SK-N-SH (cell line): ENCODE measurements at regions not wholly inside any gene's neighbourhood (a gene's known extent, or its start where the extent isn't known, plus 50 kb on each side); places are given as distances from the start of the nearest gene placed in this dataset.

Source experiments
- CTCF ChIA-PET: fragments of 300-600, 350-600 bp; formaldehyde crosslinking; extraction: SDS; loops from one replicate; lab custom pipeline; 2021; lab: Yijun Ruan, JAX
- POLR2A ChIA-PET: fragments of 350-600 bp; sonication (Branson Sonifier 250); formaldehyde crosslinking; extraction: SDS; loops from one replicate; lab custom pipeline; 2020; ENCODE audit warnings: antibody characterized with exemption, inconsistent platforms; lab: Yijun Ruan, JAX
- DNase-seq: peaks from one replicate; pipeline ENCODE4 v3.0.0; 2012
- H2AFZ ChIP-seq: fragments of 200-600 bp; sonication (generic); 2 replicates; pipeline ENCODE4 v1.8.1; 2016; ENCODE audit warnings: antibody characterized with exemption, mild to moderate bottlenecking, low read depth
- H3F3A ChIP-seq: fragments of 200-600 bp; sonication (generic); replicated peaks from 2 replicates; pipeline ENCODE3; 2016; ENCODE audit warnings: antibody characterized with exemption, mild to moderate bottlenecking; ENCODE audit not compliant: insufficient read depth
- H3K27ac ChIP-seq, 2 experiments: fragments of 200-500 bp in 1 of 2; fragments of 200-600 bp in 1 of 2; sonication (Bioruptor generic) in 1 of 2; sonication (generic), shearing (Covaris generic) in 1 of 2; 2 replicates each; pipeline versions ENCODE4 v1.5.1 to v1.6.1; 2014 to 2016; ENCODE audit warnings: low read depth in 2 of 2, inconsistent platforms in 1 of 2, low read length in 1 of 2, mild to moderate bottlenecking in 1 of 2, mixed read lengths in 1 of 2
- H3K27me3 ChIP-seq: fragments of 200-600 bp; sonication (generic), shearing (Covaris generic); 2 replicates; pipeline ENCODE4 v1.6.1; 2016; ENCODE audit warnings: mixed run types; ENCODE audit not compliant: insufficient read depth
- H3K36me3 ChIP-seq, 2 experiments: fragments of 200-500 bp in 1 of 2; fragments of 200-600 bp in 1 of 2; sonication (Bioruptor generic) in 1 of 2; sonication (generic) in 1 of 2; replicated peaks in 1 of 2; 2 replicates each; pipeline versions ENCODE3 to v1.5.1; 2014 to 2016; ENCODE audit warnings: low read length in 1 of 2, mild to moderate bottlenecking in 1 of 2; ENCODE audit not compliant: insufficient read depth in 2 of 2, control insufficient read depth in 1 of 2
- H3K4me1 ChIP-seq, 2 experiments: fragments of 200-500 bp in 1 of 2; fragments of 200-600 bp in 1 of 2; sonication (Bioruptor generic) in 1 of 2; sonication (generic), shearing (Covaris generic) in 1 of 2; 2 replicates each; pipeline versions ENCODE4 v1.5.1 to v1.6.1; 2014 to 2016; ENCODE audit warnings: low read depth in 1 of 2, low read length in 1 of 2, mixed run types in 1 of 2; ENCODE audit not compliant: insufficient read depth in 2 of 2, control insufficient read depth in 1 of 2
- H3K4me2 ChIP-seq: fragments of 200-600 bp; sonication (generic), shearing (Covaris generic); 2 replicates; pipeline ENCODE4 v1.6.1; 2017; ENCODE audit warnings: mixed run types
- H3K4me3 ChIP-seq, 2 experiments: fragments of 200-500 bp in 1 of 2; fragments of 200-600 bp in 1 of 2; sonication (Bioruptor generic) in 1 of 2; sonication (generic), shearing (Covaris generic) in 1 of 2; 2 replicates each; pipeline versions ENCODE4 v1.5.1 to v1.8.1; 2014 to 2016; ENCODE audit warnings: low read depth in 2 of 2, inconsistent platforms in 1 of 2, low read length in 1 of 2, mild to moderate bottlenecking in 1 of 2, mixed read lengths in 1 of 2, moderate library complexity in 1 of 2
- H3K79me2 ChIP-seq: fragments of 200-600 bp; sonication (generic); 2 replicates; pipeline ENCODE4 v1.8.1; 2017; ENCODE audit warnings: mild to moderate bottlenecking; ENCODE audit not compliant: insufficient read depth
- H3K9ac ChIP-seq: fragments of 200-600 bp; sonication (generic); 2 replicates; pipeline ENCODE4 v1.6.1; 2017; ENCODE audit warnings: mixed run types
- H3K9me2 ChIP-seq: fragments of 200-600 bp; sonication (generic); 2 replicates; pipeline ENCODE4 v1.6.1; 2017; ENCODE audit warnings: mixed run types
- H3K9me3 ChIP-seq: fragments of 200-600 bp; sonication (generic); 2 replicates; pipeline ENCODE4 v1.6.1; 2017; ENCODE audit warnings: mixed run types, mild to moderate bottlenecking, moderate library complexity
- H4K20me1 ChIP-seq: fragments of 200-600 bp; sonication (generic); 2 replicates; pipeline ENCODE4 v1.6.1; 2017; ENCODE audit warnings: mild to moderate bottlenecking, mixed run types; ENCODE audit not compliant: insufficient read depth
- CTCF ChIP-seq: fragments of 200-600 bp; sonication (generic); IDR thresholded peaks from 2 replicates; pipeline ENCODE4 v1.6.1; 2017; ENCODE audit warnings: antibody characterized with exemption, mild to moderate bottlenecking, moderate library complexity
- EP300 ChIP-seq, 2 experiments: IDR thresholded peaks; 2 replicates each; pipeline versions ENCODE4 v1.4.0 to v1.6.1; 2012; ENCODE audit warnings: borderline replicate concordance in 1 of 2, low read depth in 1 of 2, low read length in 1 of 2
- GATA2 ChIP-seq: sonication (generic); formaldehyde crosslinking; IDR thresholded peaks from 2 replicates; pipeline ENCODE4 v1.5.0; 2020; ENCODE audit warnings: mild to moderate bottlenecking, missing genetic modification reagents
- MAX ChIP-seq: IDR thresholded peaks from 2 replicates; pipeline ENCODE4 v1.4.0; 2012; ENCODE audit warnings: low read depth
- MEF2A ChIP-seq: IDR thresholded peaks from 2 replicates; pipeline ENCODE4 v1.4.0; 2012; ENCODE audit warnings: low read depth, borderline replicate concordance
- MXI1 ChIP-seq: IDR thresholded peaks from 2 replicates; pipeline ENCODE4 v1.6.1; 2012; ENCODE audit warnings: mild to moderate bottlenecking, low read depth, low read length, improper control_type of control experiment
- NFIC ChIP-seq: IDR thresholded peaks from 2 replicates; pipeline ENCODE4 v1.4.0; 2012; ENCODE audit warnings: borderline replicate concordance
- NRF1 ChIP-seq: IDR thresholded peaks from 2 replicates; pipeline ENCODE4 v1.6.1; 2012; ENCODE audit warnings: low read depth, mild to moderate bottlenecking, low read length
- RAD21 ChIP-seq: IDR thresholded peaks from 2 replicates; pipeline ENCODE4 v1.6.1; 2012; ENCODE audit warnings: mild to moderate bottlenecking, low read length
- REST ChIP-seq: IDR thresholded peaks from 2 replicates; pipeline ENCODE4 v1.6.1; 2012; ENCODE audit warnings: mild to moderate bottlenecking, low read depth, low read length, moderate library complexity
- RFX5 ChIP-seq: IDR thresholded peaks from 2 replicates; pipeline ENCODE4 v1.6.1; 2012; ENCODE audit warnings: mild to moderate bottlenecking, improper control_type of control experiment, low read length
- TEAD4 ChIP-seq: IDR thresholded peaks from 2 replicates; pipeline ENCODE4 v1.4.0; 2012; ENCODE audit warnings: mild to moderate bottlenecking, borderline replicate concordance; ENCODE audit not compliant: insufficient read depth
- USF1 ChIP-seq: IDR thresholded peaks from 2 replicates; pipeline ENCODE4 v1.4.0; 2012; ENCODE audit warnings: low read depth, borderline replicate concordance
- USF2 ChIP-seq: fragments of 150-350 bp; IDR thresholded peaks from 2 replicates; pipeline ENCODE4 v1.6.1; 2017; ENCODE audit warnings: antibody characterized with exemption, low read length, low read depth, borderline replicate concordance
- YY1 ChIP-seq: IDR thresholded peaks from 2 replicates; pipeline ENCODE4 v1.4.0; 2012; ENCODE audit warnings: low read depth, mild to moderate bottlenecking
- ZBTB33 ChIP-seq: IDR thresholded peaks from 2 replicates; pipeline ENCODE4 v1.4.0; 2012; ENCODE audit warnings: low read depth, borderline replicate concordance
- WGBS: methylation state at CpG from one replicate; pipeline ENCODE4 v1.1.6; 2017; ENCODE audit warnings: low lambda C conversion rate; 5-methylcytosine and 5-hydroxymethylcytosine counted together

- Histone ChIP-seq H3K79me2 (no peaks in the 10 kb centered on the region), H3K9me3 (no peaks in the 10 kb centered on the region), H3K4me3 (no peak overlapping the region), H3K4me1 (no peaks in the 10 kb centered on the region), H3K27ac (no peak overlapping the region), H3K27me3 (no peaks in the 10 kb centered on the region), H3K9ac (no peak overlapping the region), H3K9me2 (no peaks in the 10 kb centered on the region), H3K4me2 (no peak overlapping the region), H3K36me3 (peaks cover 0 to 2% of the 10 kb centered on the region in 2 experiments), H4K20me1 (no peaks in the 10 kb centered on the region), H2AFZ (no peak overlapping the region), H3F3A (no peaks in the 10 kb centered on the region)
- WGBS: 66% methylated on average over 2 of the region's 2 CpGs
- no peak for DNase-seq
- ChIA-PET CTCF (interaction anchor here (0.6 kb wide), 1 partner anchor 59 kb away, joined by 3 read pairs; no protein-coding TSS in a partner anchor), POLR2A (no interaction called here)
- TF ChIP-seq EP300 (IDR thresholded peaks at IDR 0.05; ENCODE audit: borderline replicate concordance in 1 of 2, low read depth in 1 of 2, low read length in 1 of 2) (no peak), NRF1 (no peak), USF2 (no peak), NFIC (no peak), MAX (no peak)
Measured at GRCh38 chr18:43735570-43735969, 458.3 kb upstream of the SYT4 start.

- no peaks in the 10 kb centered on the region for H3K79me2 ChIP-seq
- DNase-seq: no peak
- H3K27me3 ChIP-seq: no peaks in the 10 kb centered on the region
- no peak overlapping the region for H3K9ac ChIP-seq
- peaks cover 11% of the 10 kb centered on the region for H3K9me3 ChIP-seq
- no peak overlapping the region for H3K27ac ChIP-seq
- H3K4me1 ChIP-seq: no peaks in the 10 kb centered on the region
- TF ChIP-seq CTCF (no peak), MXI1 (no peak), RAD21 (no peak), USF1 (no peak), TEAD4 (no peak), REST (no peak), NFIC (no peak), GATA2 (CRISPR knock-in tag) (no peak), MEF2A (no peak), RFX5 (no peak), ZBTB33 (no peak), YY1 (no peak)
- TF ChIP-seq, all 33 proteins: peak for 0
- Histone ChIP-seq H3K36me3 (no peaks in the 10 kb centered on the region), H3K4me3 (no peak overlapping the region), H3K4me2 (no peak overlapping the region), H4K20me1 (no peaks in the 10 kb centered on the region), H2AFZ (no peak overlapping the region), H3F3A (no peaks in the 10 kb centered on the region), H3K9me2 (no peaks in the 10 kb centered on the region)
- WGBS: 69% methylated on average over 2 of the region's 2 CpGs
- ChIA-PET POLR2A (no interaction called here), CTCF (no interaction called here)
Measured at GRCh38 chr18:43744960-43745745, 467.9 kb upstream of the SYT4 start.
